ENCODE measurements at regions not wholly inside any gene's neighbourhood (a gene's known extent, or its start where the extent isn't known, plus 50 kb on each side); places are given as distances from the start of the nearest gene placed in this dataset.

GRCh38 chr3:20310629-20311028 is 124.6 kb upstream of the SGO1 start:
- no peak for TF ChIP-seq SP1 (IDR thresholded peaks at IDR 0.05)
- TF ChIP-seq SUZ12 (IDR thresholded peaks at IDR 0.05), result no peak
- TF ChIP-seq CTBP1 (IDR thresholded peaks at IDR 0.05; ENCODE audit: borderline replicate concordance), result no peak
- TF ChIP-seq ARNT (IDR thresholded peaks at IDR 0.05), result no peak

All from HEK293T (cell line).